ENCODE measurements at regions not wholly inside any gene's neighbourhood (a gene's known extent, or its start where the extent isn't known, plus 50 kb on each side); places are given as distances from the start of the nearest gene placed in this dataset.

DNA sequence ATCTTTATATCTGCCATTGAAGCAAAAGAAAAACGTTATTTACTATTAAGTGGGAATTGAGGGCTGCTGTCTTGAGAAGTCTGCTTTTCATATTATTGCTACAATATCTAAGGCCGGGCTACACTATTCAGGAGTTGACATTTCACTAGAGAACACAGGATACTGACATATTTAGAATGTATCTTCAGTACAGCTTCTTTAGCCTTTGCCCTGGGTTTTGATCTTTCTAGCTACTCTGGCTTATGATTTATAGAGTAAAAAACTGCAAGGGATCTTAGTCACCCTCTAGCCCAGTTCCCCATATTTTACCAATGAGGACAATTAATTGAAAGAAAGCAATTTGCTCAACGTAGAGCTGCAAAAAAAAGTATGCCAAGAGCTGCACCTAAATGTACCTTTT is 307.4 kb upstream of the DPPA4 start:
- CTCF ChIA-PET, result no interaction called here
- TF ChIP-seq, protein P1, sequence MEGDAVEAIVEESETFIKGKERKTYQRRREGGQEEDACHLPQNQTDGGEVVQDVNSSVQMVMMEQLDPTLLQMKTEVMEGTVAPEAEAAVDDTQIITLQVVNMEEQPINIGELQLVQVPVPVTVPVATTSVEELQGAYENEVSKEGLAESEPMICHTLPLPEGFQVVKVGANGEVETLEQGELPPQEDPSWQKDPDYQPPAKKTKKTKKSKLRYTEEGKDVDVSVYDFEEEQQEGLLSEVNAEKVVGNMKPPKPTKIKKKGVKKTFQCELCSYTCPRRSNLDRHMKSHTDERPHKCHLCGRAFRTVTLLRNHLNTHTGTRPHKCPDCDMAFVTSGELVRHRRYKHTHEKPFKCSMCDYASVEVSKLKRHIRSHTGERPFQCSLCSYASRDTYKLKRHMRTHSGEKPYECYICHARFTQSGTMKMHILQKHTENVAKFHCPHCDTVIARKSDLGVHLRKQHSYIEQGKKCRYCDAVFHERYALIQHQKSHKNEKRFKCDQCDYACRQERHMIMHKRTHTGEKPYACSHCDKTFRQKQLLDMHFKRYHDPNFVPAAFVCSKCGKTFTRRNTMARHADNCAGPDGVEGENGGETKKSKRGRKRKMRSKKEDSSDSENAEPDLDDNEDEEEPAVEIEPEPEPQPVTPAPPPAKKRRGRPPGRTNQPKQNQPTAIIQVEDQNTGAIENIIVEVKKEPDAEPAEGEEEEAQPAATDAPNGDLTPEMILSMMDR (IDR thresholded peaks at IDR 0.05; ENCODE audit: low read depth, low read length), result no peak
- no peak for DNase-seq (ENCODE audit: low read depth, low spot score)

DNA sequence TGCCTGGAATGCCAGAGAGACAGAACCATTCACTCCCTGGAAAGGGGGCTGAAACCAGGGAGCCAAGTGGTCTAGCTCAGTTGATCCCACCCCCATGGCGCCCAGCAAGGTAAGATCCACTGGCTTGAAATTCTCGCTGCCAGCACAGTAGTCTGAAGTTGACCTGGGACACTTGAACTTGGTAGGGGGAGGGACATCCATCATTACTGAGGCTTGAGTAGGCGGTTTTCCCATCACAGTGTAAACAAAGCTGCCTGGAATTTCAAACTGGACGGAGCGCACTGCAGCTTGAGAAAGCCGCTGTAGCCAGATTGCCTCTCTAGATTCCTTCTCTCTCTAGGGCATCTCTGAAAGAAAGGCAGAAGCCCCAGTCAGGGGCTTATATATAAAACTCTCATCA is 310.7 kb upstream of the DPPA4 start:
- CTCF ChIA-PET, result interaction anchor here (0.5 to 0.9 kb wide), 3 partner anchors 8 to 1630 kb away, joined by 3 to 6 read pairs (median 4); no protein-coding TSS in a partner anchor
- Histone ChIP-seq H3K9me3 (ENCODE audit: control insufficient read depth, insufficient read depth, low read length) (no peaks in the 10 kb centered on the region), H3K27me3 (ENCODE audit: control insufficient read depth, insufficient read depth, low read length) (peaks cover 3% of the 10 kb centered on the region), H3K27ac (ENCODE audit: low read depth, low read length) (no peak overlapping the region), H3K4me3 (ENCODE audit: low read depth, low read length) (no peak overlapping the region)
- TF ChIP-seq, protein P1 (IDR thresholded peaks at IDR 0.05; ENCODE audit: low read depth, low read length), result no peak
- no peak for DNase-seq (ENCODE audit: low read depth, low spot score)
- POLR2A ChIA-PET, result no interaction called here

More for the DNA sequence above, 307.4 kb upstream of the DPPA4 start:
- Histone ChIP-seq H3K9me3 (ENCODE audit: control insufficient read depth, insufficient read depth, low read length) (no peaks in the 10 kb centered on the region), H3K4me3 (ENCODE audit: low read depth, low read length) (no peak overlapping the region), H3K27ac (ENCODE audit: low read depth, low read length) (no peak overlapping the region), H3K27me3 (ENCODE audit: control insufficient read depth, insufficient read depth, low read length) (no peaks in the 10 kb centered on the region)
- POLR2A ChIA-PET, result no interaction called here

DNA sequence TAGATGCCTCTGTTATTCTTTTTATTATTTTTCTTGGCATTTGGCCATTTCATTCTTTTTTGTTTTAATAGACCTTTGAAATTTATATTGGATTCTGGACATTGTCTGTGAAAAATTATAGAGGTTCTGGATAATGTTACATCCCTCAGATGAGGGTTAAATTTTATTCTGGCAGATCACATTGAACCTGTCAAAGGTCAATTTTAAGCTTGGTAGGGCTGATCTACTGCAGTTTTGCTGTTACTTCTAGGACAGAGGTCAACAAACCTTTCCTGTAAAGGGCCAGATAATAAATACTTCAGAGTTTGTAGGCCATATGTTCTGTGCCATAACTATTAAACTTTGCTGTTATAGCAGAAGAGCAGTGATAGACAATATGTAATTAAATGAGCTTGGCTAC is 318.9 kb upstream of the DPPA4 start:
- ChIA-PET POLR2A (no interaction called here), CTCF (interaction anchor here (0.8 to 1.0 kb wide), 2 partner anchors 9 to 1682 kb away, joined by 3 to 4 read pairs; no protein-coding TSS in a partner anchor)
- DNase-seq (ENCODE audit: low read depth, low spot score), result no peak
- Histone ChIP-seq H3K4me3 (ENCODE audit: low read depth, low read length) (no peak overlapping the region), H3K27me3 (ENCODE audit: control insufficient read depth, insufficient read depth, low read length) (peaks cover 3% of the 10 kb centered on the region), H3K27ac (ENCODE audit: low read depth, low read length) (no peak overlapping the region), H3K9me3 (ENCODE audit: control insufficient read depth, insufficient read depth, low read length) (peaks cover 3% of the 10 kb centered on the region; the same call in 1 of the 2 replicates)
- TF ChIP-seq, protein P1 (IDR thresholded peaks at IDR 0.05; ENCODE audit: low read depth, low read length), result no peak

DNA sequence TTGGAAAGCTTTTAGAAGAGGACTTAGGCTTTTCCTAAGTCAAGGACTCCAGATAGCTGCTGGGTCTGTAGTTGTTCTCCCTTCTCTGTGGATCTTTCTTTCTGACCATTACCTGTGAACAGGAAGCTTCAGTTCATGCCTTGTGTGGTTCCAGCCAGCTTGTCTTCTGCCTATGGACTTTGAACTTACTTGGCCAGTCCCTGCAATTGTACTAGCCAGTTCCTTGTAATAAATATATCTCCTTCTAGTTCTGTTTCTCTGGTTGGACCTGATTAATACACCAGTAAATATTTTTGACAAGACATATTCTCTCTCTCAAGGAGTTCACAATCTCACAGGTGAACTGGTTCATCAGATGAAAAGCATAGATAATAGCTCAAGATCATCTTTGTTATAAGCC is 341.3 kb upstream of the DPPA4 start:
- CTCF ChIA-PET, result no interaction called here

DNA sequence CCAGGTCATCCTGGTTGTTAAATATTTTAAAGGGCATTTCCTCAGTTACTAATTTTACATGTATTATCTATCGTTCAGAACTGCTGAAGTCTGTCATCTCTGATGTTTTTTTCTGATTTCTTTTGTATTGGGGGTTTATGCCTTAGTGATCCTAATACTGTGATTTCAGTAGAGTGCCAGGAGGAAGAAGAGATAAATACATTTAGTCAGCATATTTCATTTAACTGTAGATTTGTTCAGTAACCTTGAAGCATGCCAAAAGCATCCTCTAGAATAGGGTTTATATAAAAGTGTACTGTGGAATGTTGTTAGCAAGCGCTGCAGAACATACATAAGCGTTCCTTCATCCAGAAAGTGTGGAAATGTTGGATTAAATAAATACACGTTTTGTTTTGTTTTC is 342.3 kb upstream of the DPPA4 start:
- ChIA-PET CTCF (no interaction called here), POLR2A (no interaction called here)
- TF ChIP-seq, protein P1 (IDR thresholded peaks at IDR 0.05; ENCODE audit: low read depth, low read length), result no peak
- no peaks in the 10 kb centered on the region for H3K9me3 ChIP-seq (ENCODE audit: control insufficient read depth, insufficient read depth, low read length)
- H3K4me3 ChIP-seq (ENCODE audit: low read depth, low read length), result no peak overlapping the region
- DNase-seq (ENCODE audit: low read depth, low spot score), result no peak
- no peak overlapping the region for H3K27ac ChIP-seq (ENCODE audit: low read depth, low read length)
- H3K27me3 ChIP-seq (ENCODE audit: control insufficient read depth, insufficient read depth, low read length), result no peaks in the 10 kb centered on the region

More for the DNA sequence above, 341.3 kb upstream of the DPPA4 start:
- no peak for DNase-seq (ENCODE audit: low read depth, low spot score)
- Histone ChIP-seq H3K4me3 (ENCODE audit: low read depth, low read length) (no peak overlapping the region), H3K9me3 (ENCODE audit: control insufficient read depth, insufficient read depth, low read length) (no peaks in the 10 kb centered on the region), H3K27ac (ENCODE audit: low read depth, low read length) (no peak overlapping the region), H3K27me3 (ENCODE audit: control insufficient read depth, insufficient read depth, low read length) (no peaks in the 10 kb centered on the region)
- POLR2A ChIA-PET, result no interaction called here
- TF ChIP-seq, protein P1 (IDR thresholded peaks at IDR 0.05; ENCODE audit: low read depth, low read length), result no peak

Measured in AG04450 (cell line).